HG02571 (cell line): ENCODE measurements at regions not wholly inside any gene's neighbourhood (a gene's known extent, or its start where the extent isn't known, plus 50 kb on each side); places are given as distances from the start of the nearest gene placed in this dataset.

Source experiments
- ATAC-seq: cut with Tn5 transposase; IDR thresholded peaks from one replicate; pipeline ENCODE4 v1.9.1; 2021; ENCODE audit warnings: mild to moderate bottlenecking, moderate library complexity; ENCODE audit not compliant: unreplicated experiment

DNA sequence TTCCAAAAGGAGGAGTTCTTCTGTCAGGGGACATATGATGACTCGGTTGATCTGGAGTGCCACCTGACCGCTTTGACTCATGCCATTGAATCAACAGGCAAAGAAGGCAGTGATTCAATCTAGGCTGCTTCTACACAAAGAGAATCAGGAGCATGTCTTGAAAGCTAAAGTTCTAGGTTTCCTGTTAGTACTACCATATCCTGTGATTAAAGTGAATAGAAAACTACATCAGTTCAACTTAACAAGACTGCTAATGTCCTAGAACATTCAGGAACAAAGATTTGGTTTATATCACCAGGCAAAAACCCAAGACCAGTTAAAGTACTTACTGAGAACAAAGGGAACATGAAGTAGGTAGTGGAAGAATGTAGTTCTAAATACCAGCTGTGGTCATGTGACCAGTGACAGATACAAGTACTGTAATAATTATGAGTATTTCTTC lies 216.8 kb upstream of the SGK1 start:
- ATAC-seq = no peak

DNA sequence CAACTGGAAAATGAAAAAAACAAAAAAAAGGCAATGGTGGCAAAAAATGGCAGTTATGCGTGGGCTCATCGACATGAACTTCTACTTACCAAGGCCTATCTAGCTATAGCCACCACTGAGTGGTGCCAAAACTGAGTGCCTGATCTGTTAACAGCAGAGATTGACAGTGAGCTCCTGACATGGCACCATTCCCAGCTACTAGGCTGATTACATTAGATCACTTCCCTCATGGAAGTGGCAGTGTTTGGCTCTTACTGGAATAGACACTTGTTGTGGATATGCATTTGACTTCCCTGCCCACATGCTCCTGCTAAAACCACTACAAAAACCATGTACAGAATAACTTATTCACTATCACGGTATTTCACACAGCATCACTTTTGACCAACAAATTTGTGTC lies 216.1 kb upstream of the SGK1 start:
- no peak for ATAC-seq

DNA sequence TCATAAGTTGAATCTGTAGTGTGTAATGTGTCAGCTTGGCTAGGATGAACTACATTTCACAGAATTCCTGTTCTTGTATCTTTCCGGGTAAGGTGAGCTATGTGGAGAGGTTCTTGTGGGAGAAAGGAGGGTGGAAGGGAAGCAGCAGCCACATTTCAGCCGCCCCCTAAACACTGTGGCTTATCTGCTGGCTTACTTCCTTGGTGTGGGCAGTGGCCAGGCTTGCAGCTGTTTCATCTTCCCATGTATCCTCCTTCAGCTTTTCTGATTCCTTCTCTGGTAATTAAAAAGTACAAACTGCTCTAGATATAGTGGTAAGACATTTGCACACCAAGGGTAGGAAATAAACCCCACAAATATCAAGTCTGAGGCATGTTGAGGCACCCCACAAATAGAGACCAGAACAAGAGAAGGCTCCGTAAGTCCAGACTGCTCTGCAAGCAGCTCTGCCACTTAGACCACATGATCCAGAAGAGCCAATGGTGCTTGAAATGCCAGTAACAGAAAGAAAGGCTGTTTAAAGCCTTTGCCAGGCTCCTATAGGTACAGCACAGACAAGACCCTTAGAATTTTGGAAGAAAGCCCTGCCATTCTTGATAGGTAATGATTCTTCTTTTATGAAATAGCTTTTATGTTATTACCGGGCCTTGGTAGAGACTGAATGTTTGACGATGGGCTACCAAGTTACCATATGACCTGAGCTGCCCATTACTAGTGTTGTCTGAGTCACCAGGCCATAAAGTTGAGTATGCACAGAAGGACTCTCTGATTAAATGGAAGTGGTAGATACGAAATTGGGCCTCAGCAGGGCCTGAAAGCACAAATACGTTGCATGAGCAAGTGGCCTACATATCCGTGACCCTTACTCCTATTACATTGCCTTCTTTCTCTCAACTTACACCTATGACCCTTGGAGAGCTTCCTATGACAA lies 215.0 kb upstream of the SGK1 start:
- no peak for ATAC-seq

DNA sequence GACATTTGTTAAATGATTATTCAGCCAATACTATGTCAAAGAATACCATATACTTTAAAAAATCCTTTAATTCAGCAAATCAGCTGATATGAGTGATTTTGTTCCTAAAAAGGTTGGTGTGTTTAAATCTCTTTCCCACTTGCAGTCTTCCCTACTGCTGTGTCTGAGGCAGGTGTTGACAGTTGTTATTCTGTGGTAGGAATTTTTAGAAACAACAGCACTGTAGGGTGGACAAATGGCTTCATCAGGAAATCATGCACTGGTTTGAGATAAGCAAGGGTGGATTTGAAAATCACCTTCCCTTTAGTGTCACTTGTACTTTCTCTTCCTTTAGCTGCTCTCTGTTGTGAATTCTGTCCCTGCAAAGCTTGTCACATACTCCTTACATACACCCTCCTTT lies 213.7 kb upstream of the SGK1 start:
- no peak for ATAC-seq

DNA sequence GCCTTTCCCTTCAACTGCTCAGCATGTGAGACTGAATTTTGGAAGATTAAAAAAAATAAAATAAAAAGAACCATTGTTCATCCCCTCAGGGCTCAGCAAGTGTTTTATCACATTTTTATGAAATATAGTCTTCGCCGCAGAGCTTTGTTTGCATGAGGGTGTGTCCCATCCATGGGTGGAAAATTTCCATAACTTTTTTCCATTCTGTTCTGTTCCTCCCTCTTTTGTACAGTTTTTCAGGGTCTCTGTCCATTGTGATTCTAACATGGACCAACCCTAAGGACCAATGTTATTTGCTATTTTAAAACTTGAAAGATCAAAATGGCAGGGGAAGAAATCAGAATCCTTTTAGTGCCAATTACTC lies 213.3 kb upstream of the SGK1 start:
- no peak for ATAC-seq

DNA sequence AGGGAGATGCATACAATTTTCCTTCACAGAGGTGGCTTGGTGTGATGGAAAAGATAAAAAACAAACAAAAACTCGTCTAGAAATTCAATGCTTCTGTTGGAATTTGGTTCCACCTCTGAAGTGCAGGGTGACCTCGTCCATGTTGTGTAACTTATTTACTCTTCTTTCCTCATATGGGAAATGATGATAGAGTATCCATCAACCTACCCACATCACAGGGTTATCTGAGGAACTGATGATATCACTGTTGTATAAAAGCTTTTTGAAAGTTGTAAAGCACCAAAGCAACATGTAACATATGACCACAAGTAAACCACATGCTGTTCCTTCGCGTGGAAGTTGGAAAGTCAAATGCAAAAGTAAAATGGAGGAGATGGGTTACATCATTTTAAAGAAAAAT lies 212.0 kb upstream of the SGK1 start:
- no peak for ATAC-seq

DNA sequence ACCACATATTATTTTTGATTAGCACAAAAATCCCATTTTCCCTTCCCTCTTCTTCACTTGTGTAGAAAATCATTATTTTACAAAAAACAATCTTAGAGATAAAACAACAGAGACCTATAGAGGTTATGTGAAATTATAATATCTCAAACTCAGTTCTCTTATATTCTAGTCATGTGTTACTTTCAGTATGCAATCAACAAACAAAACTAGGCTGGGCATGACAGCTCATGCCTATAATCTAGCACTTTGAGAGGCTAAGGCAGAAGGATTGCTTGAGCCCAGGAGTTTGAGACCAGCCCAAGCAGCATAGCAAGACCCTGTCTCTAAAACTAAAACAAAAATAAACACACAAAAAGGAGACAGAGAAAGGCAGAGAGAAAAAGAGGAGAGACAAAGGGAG lies 211.4 kb upstream of the SGK1 start:
- ATAC-seq = no peak

DNA sequence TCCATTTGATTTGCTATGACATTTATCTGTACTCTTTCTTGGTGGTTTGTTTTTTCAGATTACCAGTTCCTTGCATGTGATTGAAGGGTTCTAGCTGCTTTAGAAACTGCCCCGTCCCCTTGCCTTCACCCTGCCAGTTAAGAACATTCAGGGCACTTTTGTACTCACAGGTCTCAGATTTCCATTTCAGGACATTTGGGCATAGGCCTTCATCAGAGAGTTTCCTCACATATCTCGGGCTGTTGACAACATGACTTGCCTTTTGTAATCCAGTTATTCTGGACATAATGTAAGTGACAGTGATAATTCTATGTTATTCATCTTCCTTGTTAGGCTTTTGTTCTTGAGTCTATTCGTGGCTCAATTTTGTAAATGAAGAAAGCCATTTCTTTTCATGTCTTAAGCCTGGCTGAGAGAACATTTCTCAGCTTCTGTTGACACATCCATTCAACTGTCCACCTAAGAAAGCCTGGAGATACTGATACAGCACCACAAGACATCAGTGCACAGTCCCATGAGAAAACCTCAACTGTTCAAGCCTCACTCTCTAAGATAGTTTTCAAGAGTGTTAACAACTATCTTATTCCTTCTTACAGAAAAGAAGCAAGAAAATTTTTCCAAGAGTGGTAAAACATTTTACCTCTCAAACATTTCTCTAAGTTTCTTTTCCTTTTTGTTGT lies 209.3 kb upstream of the SGK1 start:
- ATAC-seq = no peak

DNA sequence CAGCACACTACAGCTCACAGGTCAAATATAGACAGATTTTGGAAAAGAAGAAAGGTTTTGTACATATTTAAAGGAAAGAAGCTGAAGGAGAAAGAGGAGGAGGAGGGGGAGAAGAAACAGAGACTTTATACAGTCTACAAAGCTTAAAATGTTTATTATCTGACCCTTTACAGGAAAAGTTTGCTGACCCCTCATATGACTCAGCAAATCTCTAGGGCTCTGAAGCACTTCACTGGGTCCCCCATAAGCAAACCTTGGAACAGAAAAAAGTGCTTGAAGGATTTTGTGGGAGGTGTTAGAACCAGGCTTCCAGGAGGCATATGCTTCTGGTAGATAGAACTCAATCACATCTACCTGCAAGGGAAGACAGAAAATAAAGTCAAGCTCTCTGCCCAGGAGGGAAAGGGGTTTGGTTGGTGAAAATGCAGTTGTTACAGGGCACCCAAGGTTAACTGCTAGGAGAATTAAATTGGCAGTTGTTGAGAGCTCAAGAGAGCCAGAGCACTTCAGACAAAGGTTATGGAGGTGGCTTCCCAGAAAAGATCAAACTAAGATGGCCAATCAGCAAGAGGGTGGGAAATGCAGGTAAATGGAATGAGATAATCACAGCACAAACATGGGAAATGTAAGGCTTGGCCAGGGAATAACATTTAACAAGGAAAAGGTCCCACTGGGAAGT lies 207.4 kb upstream of the SGK1 start:
- ATAC-seq = no peak

DNA sequence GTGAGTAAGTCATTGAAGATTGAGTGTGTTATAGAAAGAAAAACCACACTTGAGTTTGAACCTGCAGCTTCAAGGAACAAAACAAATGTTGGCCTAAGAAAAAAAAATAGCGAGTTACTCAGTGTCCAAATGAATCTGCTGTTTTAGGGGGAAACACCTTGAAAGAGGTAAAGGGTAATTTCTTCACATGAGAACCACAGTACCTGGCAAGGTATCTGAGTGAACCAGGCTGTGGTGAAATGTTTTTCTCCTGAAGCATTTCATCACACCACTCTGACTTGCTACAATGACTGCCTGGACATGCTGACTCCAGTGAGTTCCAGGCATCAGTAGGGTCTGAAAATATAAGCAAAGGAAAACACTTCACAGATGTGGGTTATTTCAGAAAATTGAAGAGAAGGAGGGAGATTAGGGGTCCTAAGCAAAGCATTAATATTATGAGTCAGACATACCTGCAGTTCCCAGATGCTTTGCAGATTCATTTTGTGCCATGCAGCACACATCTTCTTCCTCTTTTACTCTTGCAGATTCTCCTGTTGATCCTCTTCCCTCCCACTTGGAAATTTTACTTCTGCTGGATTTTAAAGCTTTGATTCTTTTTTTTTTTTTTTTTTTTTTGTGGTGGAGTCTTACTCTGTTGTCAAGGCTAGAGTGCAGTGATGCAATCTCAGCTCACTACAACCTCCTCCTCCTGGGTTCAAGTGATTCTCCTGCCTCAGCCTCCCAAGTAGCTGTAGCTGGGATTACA lies 206.2 kb upstream of the SGK1 start:
- no peak for ATAC-seq

DNA sequence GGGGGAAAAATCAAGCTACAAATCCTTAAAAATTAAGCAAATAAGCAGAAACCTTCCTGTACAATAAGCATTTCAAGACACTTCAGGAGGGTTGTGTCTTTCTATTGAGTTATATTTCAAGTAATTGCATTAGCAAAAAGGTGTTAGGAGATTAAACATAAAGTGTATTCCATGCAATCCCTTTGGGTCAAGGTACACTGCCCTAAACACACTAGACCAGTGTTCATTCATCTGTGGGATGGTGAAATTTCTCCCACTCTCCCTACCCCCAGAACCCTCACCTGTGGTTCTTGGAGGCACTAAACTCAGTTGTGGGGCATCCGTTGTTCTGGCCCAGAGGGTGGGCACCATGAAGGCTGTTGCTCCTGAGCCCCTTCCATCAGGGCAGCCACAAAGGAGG lies 205.1 kb upstream of the SGK1 start:
- no peak for ATAC-seq

DNA sequence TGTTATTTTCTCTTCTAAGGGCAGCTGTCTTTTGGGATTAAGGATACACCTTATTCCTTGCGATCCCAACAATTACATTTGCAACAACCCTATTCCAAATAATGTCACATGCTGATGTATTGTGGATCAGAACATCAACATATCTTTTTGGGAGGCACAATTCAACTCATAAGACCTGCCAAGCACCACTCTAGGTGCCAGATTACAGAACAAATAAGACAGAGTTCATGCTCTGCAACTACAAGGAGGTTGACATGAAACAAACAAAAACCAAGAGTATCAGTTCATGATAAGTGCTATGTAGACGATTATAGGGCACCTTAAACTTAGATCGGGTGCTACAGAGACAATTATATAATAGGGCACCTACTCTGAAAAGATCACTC lies 203.2 kb upstream of the SGK1 start:
- ATAC-seq = no peak

DNA sequence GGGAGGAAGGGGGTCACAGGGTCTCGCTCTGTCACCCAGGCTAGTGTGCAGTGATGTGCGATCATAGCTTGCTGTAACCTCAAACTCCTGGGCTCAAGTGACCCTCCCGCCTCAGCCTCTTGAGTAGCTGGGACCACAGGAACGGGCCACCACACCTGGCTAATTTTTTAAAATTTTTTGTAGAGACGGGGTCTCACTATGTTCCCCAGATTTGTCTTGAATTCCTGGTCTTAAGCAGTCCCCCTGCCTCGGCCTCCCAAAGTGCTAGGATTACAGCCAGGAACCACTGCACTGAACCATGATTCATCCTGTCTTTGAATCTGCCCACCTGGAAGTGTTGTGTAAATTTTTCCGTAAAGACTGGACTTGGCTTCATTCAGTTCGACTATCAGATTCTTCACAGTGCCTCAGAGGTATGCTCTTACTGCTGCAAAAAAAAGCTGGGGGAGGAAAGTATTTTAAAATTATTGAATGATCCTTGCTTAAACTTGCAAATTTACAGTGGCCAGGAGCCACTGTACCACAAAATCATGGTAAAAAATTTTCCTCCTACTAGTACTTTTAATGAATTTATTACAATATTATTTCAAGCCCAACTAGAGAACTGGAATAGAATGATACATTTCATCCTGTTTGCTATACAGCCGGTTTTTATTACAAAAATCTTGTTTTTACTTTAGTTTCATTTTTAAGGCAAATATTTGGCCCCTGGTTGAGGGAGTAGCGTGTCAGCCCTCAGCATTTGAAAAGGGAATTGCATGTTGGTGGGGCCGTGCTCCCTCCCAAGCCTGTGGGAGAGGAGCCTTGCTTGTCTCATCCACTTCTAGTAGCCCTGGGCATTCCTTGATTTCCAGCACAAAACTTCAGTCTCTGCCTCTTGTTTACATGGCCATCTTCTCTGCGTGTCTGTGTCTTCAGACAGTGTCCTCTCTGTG lies 202.5 kb upstream of the SGK1 start:
- no peak for ATAC-seq

DNA sequence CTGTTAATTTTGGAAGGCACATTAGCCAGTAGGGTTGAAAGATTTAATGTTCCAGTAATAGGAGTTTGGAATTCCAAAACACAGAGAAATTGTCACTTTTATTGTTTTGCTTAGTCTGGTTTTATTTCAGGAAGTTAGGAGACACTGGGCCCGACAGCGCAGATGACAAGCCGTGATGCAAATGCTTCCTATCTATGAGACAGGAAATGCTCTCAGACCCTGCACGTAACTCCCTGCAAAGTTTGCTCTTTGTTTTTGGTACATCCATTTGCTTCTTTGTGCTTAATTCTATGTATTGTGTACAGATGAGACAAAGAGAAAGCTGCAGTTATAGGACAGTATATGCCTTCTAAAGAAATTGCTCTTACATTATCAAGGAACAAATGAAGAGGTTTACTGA lies 201.6 kb upstream of the SGK1 start:
- no peak for ATAC-seq

DNA sequence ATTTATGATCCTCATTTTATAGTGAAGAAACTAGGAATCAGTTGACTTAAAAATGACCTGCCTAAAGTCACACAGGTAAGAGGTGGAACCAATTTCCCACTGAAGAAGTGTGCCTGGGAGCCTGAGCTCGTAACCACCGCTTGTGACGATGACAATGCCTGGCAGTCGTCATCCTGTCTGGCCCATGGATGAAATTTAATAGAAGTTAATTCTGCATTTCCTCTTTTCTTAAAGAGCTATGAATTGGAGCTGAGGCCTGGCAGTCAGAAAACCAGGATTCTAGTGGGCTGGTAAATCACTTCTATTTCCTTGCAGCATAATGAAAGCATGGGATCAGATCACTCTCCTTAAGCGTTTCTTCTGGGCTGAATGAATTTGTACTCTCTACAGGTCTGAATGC lies 200.0 kb upstream of the SGK1 start:
- no peak for ATAC-seq

DNA sequence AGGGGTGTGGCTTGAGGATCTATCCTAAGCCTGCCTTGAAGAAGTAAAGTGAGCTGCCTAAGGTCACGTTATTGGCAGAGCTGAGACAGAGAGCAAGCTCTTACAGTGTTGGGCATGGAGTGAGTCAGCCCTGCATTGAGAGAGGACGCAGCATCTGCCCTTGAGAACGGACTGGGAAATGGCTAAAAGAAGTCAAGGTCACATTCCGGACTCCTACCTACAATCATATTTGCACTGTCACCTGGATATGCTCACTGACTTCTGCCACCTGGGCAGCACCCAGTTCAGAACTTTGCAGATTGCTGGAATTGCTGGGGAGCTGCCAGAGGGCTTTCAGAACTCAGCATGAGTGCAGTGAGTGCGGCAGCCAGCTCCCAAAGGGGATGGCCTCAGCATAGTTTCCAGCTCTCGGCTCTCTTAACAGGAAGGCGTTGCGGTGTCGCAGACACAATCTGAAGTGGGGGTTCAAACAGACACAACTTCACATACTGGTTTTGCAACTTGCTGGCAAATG lies 199.3 kb upstream of the SGK1 start:
- ATAC-seq = no peak

DNA sequence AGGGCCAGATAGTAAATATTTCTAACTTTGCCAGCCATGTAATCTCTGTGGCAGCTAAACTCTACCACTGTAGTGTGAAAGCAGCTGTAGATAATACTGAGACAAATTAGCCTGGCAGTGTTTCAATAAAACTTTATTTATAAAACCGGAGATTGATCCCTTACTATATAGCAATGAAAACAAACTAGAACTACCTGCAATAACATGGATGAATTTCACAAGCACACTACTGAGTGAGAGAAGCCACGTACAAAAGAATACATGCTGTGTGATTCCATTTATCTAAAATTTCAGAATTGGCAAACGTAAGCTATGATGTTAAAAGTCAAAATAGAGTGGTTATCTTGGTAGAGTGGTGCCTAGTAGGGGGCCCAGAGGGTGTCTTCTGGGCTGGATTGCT lies 198.7 kb upstream of the SGK1 start:
- no peak for ATAC-seq

DNA sequence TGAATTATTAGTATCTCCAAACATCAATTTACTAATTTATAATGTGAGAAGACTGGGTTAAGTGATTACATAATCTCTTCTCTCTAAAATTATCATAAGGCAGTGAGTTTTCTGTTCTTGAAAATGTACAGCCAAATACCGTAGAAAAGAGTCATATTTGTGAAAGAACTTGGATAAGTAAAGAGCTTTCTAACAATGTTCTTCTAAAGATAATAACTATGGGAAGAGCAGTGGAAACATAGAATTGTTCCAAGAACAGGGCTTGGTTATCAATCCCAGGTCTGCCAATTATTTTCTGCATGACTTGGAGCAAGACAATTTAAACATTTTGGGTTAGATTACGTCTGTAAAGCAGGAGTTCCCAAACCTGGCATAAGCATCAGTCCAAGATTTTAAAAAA lies 198.1 kb upstream of the SGK1 start:
- no peak for ATAC-seq

DNA sequence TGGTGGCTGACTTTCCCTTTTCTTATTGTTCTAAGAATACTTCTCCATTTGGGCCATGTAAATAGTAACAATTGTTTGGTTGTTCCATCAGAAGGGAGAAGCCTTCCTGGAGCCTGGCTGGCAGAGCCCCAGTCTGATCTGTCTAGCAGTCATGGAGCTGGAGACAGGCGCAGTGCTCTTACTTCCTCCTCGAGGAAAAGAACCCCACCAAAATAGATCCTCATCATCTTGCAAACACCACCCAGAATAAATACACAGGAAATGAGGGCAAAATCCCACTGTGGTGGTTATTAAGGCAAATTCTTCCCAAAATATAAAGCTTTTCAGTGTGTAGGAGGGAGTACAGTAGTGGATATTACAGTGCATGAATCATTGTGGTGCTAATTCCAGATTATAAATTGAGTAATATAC lies 195.1 kb upstream of the SGK1 start:
- ATAC-seq = no peak
